ENCODE measurements at regions not wholly inside any gene's neighbourhood (a gene's known extent, or its start where the extent isn't known, plus 50 kb on each side); places are given as distances from the start of the nearest gene placed in this dataset.

- no peaks in the 10 kb centered on the region; the same call in 1 of the 2 replicates for H3K27me3 ChIP-seq (ENCODE audit: insufficient read depth, low read length)
- no peaks in the 10 kb centered on the region for H3K9me2 ChIP-seq (ENCODE audit: low read depth, low read length)
- TF ChIP-seq EZH2 (IDR thresholded peaks at IDR 0.05; ENCODE audit: borderline replicate concordance, low read length) (no peak), CTCF (IDR thresholded peaks at IDR 0.05; ENCODE audit: low read length) (no peak)
- no peak overlapping the region for H3K4me2 ChIP-seq (ENCODE audit: low read length)
- H3F3A ChIP-seq (ENCODE audit: insufficient read depth, low read length), result no peaks in the 10 kb centered on the region
- H3K4me1 ChIP-seq (ENCODE audit: insufficient read depth, low read length, severe bottlenecking), result no peaks in the 10 kb centered on the region
- no peak overlapping the region for H2AFZ ChIP-seq (ENCODE audit: low read length)
- H3K27ac ChIP-seq (ENCODE audit: low read depth, low read length, poor library complexity, severe bottlenecking), result no peak overlapping the region
- H3K79me2 ChIP-seq (ENCODE audit: insufficient read depth, low read length), result no peaks in the 10 kb centered on the region
- H3K9ac ChIP-seq (ENCODE audit: low read length), result no peak overlapping the region
- H3K4me3 ChIP-seq (ENCODE audit: low read depth, low read length, poor library complexity, severe bottlenecking), result no peak overlapping the region
- no peaks in the 10 kb centered on the region for H3K36me3 ChIP-seq (ENCODE audit: insufficient read depth, low read length)
- H3K9me3 ChIP-seq (ENCODE audit: low read length), result no peaks in the 10 kb centered on the region
- H4K20me1 ChIP-seq (ENCODE audit: insufficient read depth, low read length), result no peaks in the 10 kb centered on the region
These were observed 322.4 kb upstream of the SLCO3A1 start for GRCh38 chr15:91530956-91531582.

- no peak overlapping the region for H3K4me2 ChIP-seq (ENCODE audit: low read length)
- no peaks in the 10 kb centered on the region for H3F3A ChIP-seq (ENCODE audit: insufficient read depth, low read length)
- no peaks in the 10 kb centered on the region for H3K79me2 ChIP-seq (ENCODE audit: insufficient read depth, low read length)
- no peak overlapping the region for H3K4me3 ChIP-seq (ENCODE audit: low read depth, low read length, poor library complexity, severe bottlenecking)
- H3K9me2 ChIP-seq (ENCODE audit: low read depth, low read length), result no peaks in the 10 kb centered on the region
- H3K4me1 ChIP-seq (ENCODE audit: insufficient read depth, low read length, severe bottlenecking), result no peaks in the 10 kb centered on the region
- H3K36me3 ChIP-seq (ENCODE audit: insufficient read depth, low read length), result no peaks in the 10 kb centered on the region
- TF ChIP-seq EZH2 (IDR thresholded peaks at IDR 0.05; ENCODE audit: borderline replicate concordance, low read length) (no peak), CTCF (IDR thresholded peaks at IDR 0.05; ENCODE audit: low read length) (no peak)
- no peak overlapping the region for H2AFZ ChIP-seq (ENCODE audit: low read length)
- no peaks in the 10 kb centered on the region for H4K20me1 ChIP-seq (ENCODE audit: insufficient read depth, low read length)
- no peaks in the 10 kb centered on the region for H3K27me3 ChIP-seq (ENCODE audit: insufficient read depth, low read length)
- H3K9me3 ChIP-seq (ENCODE audit: low read length), result no peaks in the 10 kb centered on the region
- no peak overlapping the region for H3K27ac ChIP-seq (ENCODE audit: low read depth, low read length, poor library complexity, severe bottlenecking)
- H3K9ac ChIP-seq (ENCODE audit: low read length), result no peak overlapping the region
These were observed 319.3 kb upstream of the SLCO3A1 start for GRCh38 chr15:91534235-91534634.

- Histone ChIP-seq H3K4me2 (ENCODE audit: low read length) (no peak overlapping the region), H3K9me2 (ENCODE audit: low read depth, low read length) (no peaks in the 10 kb centered on the region), H3K9me3 (ENCODE audit: low read length) (no peaks in the 10 kb centered on the region), H3K27me3 (ENCODE audit: insufficient read depth, low read length) (no peaks in the 10 kb centered on the region), H3K36me3 (ENCODE audit: insufficient read depth, low read length) (no peaks in the 10 kb centered on the region), H3K27ac (ENCODE audit: low read depth, low read length, poor library complexity, severe bottlenecking) (no peak overlapping the region), H3K4me1 (ENCODE audit: insufficient read depth, low read length, severe bottlenecking) (no peaks in the 10 kb centered on the region), H2AFZ (ENCODE audit: low read length) (no peak overlapping the region), H3K9ac (ENCODE audit: low read length) (no peak overlapping the region), H4K20me1 (ENCODE audit: insufficient read depth, low read length) (no peaks in the 10 kb centered on the region), H3K4me3 (ENCODE audit: low read depth, low read length, poor library complexity, severe bottlenecking) (no peak overlapping the region), H3K79me2 (ENCODE audit: insufficient read depth, low read length) (no peaks in the 10 kb centered on the region), H3F3A (ENCODE audit: insufficient read depth, low read length) (no peaks in the 10 kb centered on the region)
- no peak for TF ChIP-seq CTCF (IDR thresholded peaks at IDR 0.05; ENCODE audit: low read length)
- no peak for TF ChIP-seq EZH2 (IDR thresholded peaks at IDR 0.05; ENCODE audit: borderline replicate concordance, low read length)
These were observed 318.5 kb upstream of the SLCO3A1 start for GRCh38 chr15:91534976-91535375.
